ENCODE measurements at regions not wholly inside any gene's neighbourhood (a gene's known extent, or its start where the extent isn't known, plus 50 kb on each side); places are given as distances from the start of the nearest gene placed in this dataset.
A peak's percentile ranks its signal among the peaks of the same experiment; 100 is the strongest.

- DNase-seq (ENCODE audit: missing footprints): no peak
- no peak for ATAC-seq
- intact Hi-C loops (cut with DNase I): no loop called here
Observed at GRCh38 chr19:30175987-30176386, 196.2 kb upstream of the ZNF536 start.

DNA sequence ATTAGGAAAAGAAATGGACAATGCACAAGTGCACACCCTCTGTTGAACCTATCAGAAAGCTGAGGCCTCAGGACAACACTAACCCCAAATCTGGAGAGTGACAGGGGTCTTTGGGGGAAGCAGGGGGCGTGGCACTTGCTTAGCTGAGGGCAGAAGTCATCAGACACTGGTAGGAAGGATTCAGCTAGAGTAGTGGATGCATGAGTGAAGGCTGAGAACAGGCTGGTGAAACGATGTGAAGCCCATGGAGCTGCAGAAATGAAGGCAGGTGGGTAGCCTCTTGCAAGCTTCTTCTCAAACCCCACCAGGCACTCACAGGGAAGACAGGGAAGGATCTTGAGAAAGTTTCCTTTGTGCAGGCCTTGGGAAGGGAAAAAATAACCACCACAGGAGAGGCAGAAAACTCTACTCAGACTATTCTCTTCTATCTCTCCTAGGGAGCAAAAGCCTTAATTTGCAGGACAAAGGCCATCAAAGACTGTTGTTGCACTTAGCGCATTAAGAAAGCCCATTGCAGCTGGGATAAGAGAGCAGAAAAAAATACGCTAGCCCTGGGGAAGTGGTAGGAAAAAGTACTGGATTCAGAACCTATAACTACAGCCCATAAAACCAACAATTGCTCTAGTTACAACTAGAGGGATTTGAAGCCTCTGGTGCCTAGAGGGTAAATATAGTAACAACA, 193.3 kb upstream of the ZNF536 start:
- DNase-seq (ENCODE audit: missing footprints) (no peak), ATAC-seq (no peak)

GRCh38 chr19:30180691-30181090, 191.5 kb upstream of the ZNF536 start:
- intact Hi-C loops (cut with DNase I): no loop called here
- ATAC-seq: no peak
- DNase-seq (ENCODE audit: missing footprints): no peak

More for the DNA sequence above, 193.3 kb upstream of the ZNF536 start:
- intact Hi-C loops (cut with DNase I): no loop called here

- intact Hi-C loops (cut with DNase I): no loop called here
- ATAC-seq: no peak
Observed at GRCh38 chr19:30183807-30184490, 188.2 kb upstream of the ZNF536 start.

GRCh38 chr19:30202060-30202600, 170.1 kb upstream of the ZNF536 start:
- intact Hi-C loops (cut with DNase I): no loop called here
- ATAC-seq (no peak), DNase-seq (ENCODE audit: missing footprints) (no peak)

More at GRCh38 chr19:30183807-30184490, 188.2 kb upstream of the ZNF536 start:
- DNase-seq (ENCODE audit: missing footprints): no peak

DNA sequence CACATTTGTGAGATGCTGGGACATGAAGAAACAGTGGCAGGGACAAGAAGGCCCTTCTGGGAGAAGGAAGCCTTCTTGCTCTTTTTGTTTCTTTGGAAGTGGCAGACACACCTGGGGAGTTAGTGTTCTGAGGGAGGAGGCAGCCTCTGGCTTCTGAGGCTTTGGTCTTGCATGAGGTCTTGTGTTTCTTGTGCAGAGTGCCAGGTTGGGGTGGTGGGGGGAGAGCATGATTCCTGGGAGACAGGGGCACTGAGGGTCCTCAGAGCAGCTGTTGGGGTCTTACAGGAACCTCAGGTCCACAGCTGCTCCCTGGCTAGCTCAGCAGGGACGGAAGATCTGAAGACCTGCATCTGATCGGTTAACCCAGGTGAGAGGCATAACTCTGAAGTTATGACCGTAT, 167.5 kb upstream of the ZNF536 start:
- DNase-seq (ENCODE audit: missing footprints) (no peak), ATAC-seq (no peak)

DNA sequence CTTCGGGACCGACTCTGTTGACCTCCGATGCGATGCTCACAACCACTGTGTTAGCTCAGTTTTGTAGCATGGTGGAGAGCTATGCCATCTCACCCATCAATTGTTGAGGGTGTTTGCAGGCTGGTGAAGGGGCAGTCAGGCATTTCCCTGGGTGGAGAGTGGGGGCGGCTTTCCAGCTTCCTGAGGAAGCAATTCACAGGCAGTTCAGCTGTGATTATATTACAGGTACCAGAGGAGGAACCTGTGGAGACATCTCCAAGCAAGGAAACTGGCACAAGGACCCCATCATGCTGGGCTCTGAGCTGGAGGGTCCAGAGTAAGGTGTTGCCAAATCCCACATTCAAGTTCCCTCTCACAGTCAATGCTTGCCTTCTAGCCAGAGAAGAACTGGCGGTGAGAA, 166.0 kb upstream of the ZNF536 start:
- no peak for ATAC-seq
- intact Hi-C loops (cut with DNase I): no loop called here

More for the DNA sequence above, 167.5 kb upstream of the ZNF536 start:
- intact Hi-C loops (cut with DNase I): no loop called here

DNA sequence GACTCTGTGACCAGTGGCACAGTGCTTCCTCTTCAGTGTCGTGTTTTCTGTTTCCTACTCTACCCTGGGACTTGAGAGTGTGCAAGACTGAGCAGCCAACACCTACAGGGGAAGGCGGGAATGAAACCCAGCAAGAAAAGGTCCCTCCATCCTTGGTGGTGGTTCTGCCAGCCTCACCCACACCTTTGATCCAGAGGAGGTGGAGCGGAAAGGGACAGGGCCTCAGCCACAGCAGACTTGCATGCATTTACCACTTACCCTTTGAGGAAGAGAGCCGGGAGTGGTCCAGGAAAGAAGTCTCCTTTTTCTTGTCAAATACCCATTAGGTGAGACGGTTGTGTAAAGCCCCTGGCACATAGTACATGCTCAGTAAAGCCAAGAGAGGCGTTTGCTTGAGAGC, 164.8 kb upstream of the ZNF536 start:
- DNase-seq (ENCODE audit: missing footprints) (no peak), ATAC-seq (no peak)
- intact Hi-C loops (cut with DNase I): no loop called here

More for the DNA sequence above, 166.0 kb upstream of the ZNF536 start:
- DNase-seq (ENCODE audit: missing footprints): no peak

DNA sequence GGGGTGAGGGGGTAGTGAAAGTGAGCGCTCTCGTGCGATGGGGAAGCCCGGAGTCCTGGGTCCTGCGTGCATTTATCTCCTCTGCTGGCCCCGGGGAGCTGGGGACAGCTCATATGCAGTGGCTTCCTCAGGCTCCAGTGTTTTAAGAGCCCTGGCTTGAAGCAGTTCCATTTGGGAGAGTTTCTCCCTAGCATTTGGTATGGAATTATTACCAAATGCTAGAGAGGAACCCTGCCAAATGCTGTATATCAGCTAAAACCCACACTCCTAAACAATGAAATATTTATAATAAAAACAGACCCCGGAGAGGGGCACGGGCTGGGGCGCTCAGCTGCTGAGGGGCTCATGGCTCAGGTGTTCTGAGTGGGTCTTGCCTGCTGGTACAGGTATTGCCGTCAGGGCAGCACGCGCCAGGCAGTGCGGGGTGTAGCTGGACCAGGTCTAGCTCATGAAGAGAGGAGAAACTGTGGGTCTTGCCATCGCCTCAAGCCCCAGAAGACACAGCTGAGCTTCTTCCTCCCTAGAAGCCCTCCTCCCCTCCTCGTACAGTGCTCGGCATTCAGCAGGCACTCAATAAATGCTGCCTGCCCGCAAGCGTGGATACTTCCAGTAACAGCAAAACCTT, 163.6 kb upstream of the ZNF536 start:
- intact Hi-C loops (cut with DNase I): no loop called here
- DNase-seq (ENCODE audit: missing footprints): no peak
- no peak for ATAC-seq

DNA sequence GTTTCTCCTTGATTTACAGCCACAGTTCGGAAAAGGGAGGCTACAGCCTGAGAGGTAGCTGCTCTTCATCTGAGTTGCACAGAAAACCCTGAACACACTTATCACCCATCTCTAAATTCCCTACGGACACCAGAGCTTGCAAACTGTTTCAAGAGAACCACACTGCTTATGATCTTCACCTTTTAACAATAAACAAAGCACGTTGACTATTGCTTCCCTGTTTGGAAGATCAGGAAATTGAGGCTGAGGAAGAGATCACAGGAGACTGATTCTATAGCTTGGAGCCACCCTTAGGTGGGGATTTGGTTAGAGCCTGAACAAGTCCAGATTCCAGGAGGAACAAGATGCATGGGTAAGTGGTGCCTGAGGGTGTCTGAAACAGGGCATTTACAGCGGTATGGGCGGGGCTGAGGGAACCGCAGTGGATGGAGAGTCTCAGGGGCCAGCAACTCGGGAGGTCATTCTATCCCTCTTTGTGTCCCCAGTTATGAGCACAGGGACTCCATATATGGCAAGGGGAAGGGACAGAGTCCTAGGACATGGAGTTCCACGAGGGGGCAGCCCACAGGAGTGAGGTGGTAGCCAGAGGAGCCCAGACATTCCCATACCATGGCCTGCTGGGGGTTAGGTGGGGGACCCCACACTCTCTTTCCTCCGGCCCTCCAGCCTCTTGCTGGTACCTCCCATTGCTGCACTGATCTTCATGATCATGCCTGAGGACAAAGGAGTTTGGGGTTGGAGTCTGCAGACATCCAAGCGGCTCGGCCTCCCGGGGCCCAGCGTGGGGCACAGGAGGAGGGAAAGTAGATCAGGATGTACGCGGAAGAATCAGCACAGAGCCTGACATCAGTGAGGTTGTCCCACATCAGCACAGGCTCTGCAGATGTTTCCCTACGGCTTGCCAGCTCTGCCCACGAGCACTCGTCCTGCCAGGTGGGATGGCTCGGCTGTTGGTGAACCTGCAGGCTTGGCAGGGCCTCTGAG, 162.3 kb upstream of the ZNF536 start:
- ATAC-seq: no peak
- intact Hi-C loops (cut with DNase I): no loop called here
- no peak for DNase-seq (ENCODE audit: missing footprints)

GRCh38 chr19:30212574-30212973, 159.6 kb upstream of the ZNF536 start:
- intact Hi-C loops (cut with DNase I): no loop called here
- DNase-seq (ENCODE audit: missing footprints): no peak
- no peak for ATAC-seq

DNA sequence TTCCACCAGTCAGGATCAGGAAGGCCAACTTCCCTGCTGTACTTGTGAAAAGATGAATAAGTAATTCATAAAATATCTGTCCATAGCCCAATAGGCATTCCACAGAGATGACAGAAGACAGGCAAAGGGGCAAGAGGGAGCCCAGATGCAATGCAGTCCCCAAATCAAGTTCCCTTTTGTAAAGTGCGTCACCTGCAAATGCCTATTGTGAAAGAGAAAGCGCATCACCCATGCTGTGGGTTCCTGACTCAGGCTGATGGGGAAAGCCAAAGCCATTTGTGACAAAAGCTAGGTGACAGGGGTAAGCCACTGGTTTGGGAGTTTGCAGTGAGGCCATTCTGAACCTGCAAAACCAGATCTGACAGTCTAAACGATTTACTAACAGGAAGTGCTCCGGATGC, 157.5 kb upstream of the ZNF536 start:
- intact Hi-C loops (cut with DNase I): no loop called here
- DNase-seq (ENCODE audit: missing footprints) (no peak), ATAC-seq (no peak)

DNA sequence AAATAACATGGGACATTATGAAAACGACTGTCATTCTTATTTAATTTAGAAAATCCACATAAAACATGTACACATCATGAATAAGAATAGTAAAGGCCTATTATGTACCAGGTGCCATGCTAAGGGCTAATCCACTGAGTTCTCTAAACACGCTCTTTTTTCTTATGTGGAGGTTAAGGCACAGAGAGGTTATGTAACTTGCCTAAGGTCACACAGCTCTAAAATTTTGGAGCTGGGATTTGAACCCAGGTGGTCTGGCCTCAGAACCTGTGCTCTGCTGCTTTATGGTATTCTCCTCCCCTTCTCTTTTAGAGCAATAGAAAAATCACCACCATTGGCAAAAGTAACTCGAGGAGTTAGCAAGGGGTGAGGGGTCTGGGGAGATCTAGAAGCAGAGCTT, 156.9 kb upstream of the ZNF536 start:
- DNase-seq (ENCODE audit: missing footprints) (no peak), ATAC-seq (no peak)
- intact Hi-C loops (cut with DNase I): no loop called here

DNA sequence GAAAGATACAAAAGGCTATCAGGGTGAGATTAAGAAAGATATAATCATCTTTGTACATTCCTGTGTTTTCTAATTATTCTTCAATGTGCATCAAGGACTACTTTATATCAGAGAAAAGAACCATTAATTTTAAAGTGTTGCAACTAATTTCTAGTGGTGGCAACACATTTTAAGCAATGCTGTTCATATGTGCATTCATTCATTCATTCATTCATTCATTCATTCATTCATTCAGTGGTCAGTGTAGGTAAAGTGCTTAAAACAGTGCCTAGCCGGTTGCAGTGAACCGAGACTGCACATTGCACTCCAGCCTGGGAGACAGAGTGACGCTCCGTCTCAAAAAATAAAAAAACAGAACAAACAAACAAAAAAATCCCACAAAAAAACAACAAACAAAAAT, 155.7 kb upstream of the ZNF536 start:
- intact Hi-C loops (cut with DNase I): no loop called here
- ATAC-seq (no peak), DNase-seq (ENCODE audit: missing footprints) (no peak)

DNA sequence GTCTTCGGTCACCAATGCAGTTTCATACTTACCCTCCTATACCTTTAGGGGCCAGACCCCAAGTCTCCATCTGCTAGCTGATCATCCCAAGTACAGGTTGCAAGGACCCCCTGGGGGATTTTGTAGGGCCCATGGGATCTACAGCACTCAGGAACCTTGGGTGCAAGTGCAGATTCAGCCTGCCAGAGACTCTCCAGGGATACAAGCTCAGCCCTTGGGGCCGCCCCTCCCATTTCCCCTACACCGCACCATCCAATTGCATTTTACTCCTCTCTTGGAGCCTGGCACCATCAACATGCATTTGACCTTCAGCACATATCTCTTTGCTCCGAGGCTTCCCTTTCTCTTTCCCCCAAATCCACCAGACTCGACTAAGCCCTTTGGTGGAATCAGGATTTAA, 154.7 kb upstream of the ZNF536 start:
- DNase-seq (ENCODE audit: missing footprints): no peak
- intact Hi-C loops (cut with DNase I): no loop called here
- ATAC-seq: no peak

- DNase-seq (ENCODE audit: missing footprints) (no peak), ATAC-seq (no peak)
- intact Hi-C loops (cut with DNase I): no loop called here
Observed at GRCh38 chr19:30219702-30220101, 152.5 kb upstream of the ZNF536 start.

- intact Hi-C loops (cut with DNase I): no loop called here
- DNase-seq (ENCODE audit: missing footprints) (no peak), ATAC-seq (no peak)
Observed at GRCh38 chr19:30221176-30221575, 151.0 kb upstream of the ZNF536 start.

- intact Hi-C loops (cut with DNase I): no loop called here
- DNase-seq (ENCODE audit: missing footprints): no peak
- ATAC-seq: peak; percentile 48
Observed at GRCh38 chr19:30222428-30222873, 149.7 kb upstream of the ZNF536 start.

All from Right ventricle myocardium inferior (tissue), 1 donor.